ENCODE measurements at regions not wholly inside any gene's neighbourhood (a gene's known extent, or its start where the extent isn't known, plus 50 kb on each side); places are given as distances from the start of the nearest gene placed in this dataset.
A peak's percentile ranks its signal among the peaks of the same experiment; 100 is the strongest.

- Histone ChIP-seq H3K9me3 (no peaks in the 10 kb centered on the region), H3K4me1 (peaks cover 7 to 11% of the 10 kb centered on the region in 2 donors), H3K4me3 (no peak overlapping the region), H3K36me3 (no peaks in the 10 kb centered on the region), H3K27me3 (no peaks in the 10 kb centered on the region), H3K27ac (peak overlapping the region; percentile 78 to 89)
- intact Hi-C loops (cut with DNase I; ENCODE audit: low total_unique reads), result no loop called here
- TF ChIP-seq POLR2A (IDR thresholded peaks at IDR 0.05), result no peak
- TF ChIP-seq CTCF (IDR thresholded peaks at IDR 0.05), result no peak
- no peak for DNase-seq
Measured at GRCh38 chr1:234961456-234962339, 166.9 kb downstream of the TOMM20 start.

GRCh38 chr1:234960722-234961455 lies 167.7 kb downstream of the TOMM20 start:
- Histone ChIP-seq H3K4me1 (peaks cover 7 to 11% of the 10 kb centered on the region in 2 donors), H3K9me3 (no peaks in the 10 kb centered on the region), H3K27ac (peak overlapping the region; percentile 78 to 89), H3K36me3 (no peaks in the 10 kb centered on the region), H3K27me3 (no peaks in the 10 kb centered on the region), H3K4me3 (no peak overlapping the region)
- DNase-seq, result no peak
- intact Hi-C loops (cut with DNase I; ENCODE audit: low total_unique reads), result no loop called here
- TF ChIP-seq CTCF (IDR thresholded peaks at IDR 0.05) (no peak), POLR2A (IDR thresholded peaks at IDR 0.05) (no peak)

GRCh38 chr1:234958706-234959657 lies 169.7 kb downstream of the TOMM20 start:
- peak overlapping the region; percentile 19 to 78 for H3K27ac ChIP-seq
- no peak for DNase-seq
- intact Hi-C loops (cut with DNase I; ENCODE audit: low total_unique reads), result no loop called here

GRCh38 chr1:234958066-234958705 lies 170.5 kb downstream of the TOMM20 start:
- Histone ChIP-seq H3K36me3 (no peaks in the 10 kb centered on the region), H3K9me3 (no peaks in the 10 kb centered on the region), H3K4me1 (peaks cover 2 to 11% of the 10 kb centered on the region in 2 donors), H3K27me3 (no peaks in the 10 kb centered on the region), H3K4me3 (no peak overlapping the region), H3K27ac (peak overlapping the region; percentile 52 to 68)
- intact Hi-C loops (cut with DNase I; ENCODE audit: low total_unique reads), result no loop called here
- TF ChIP-seq CTCF (IDR thresholded peaks at IDR 0.05) (no peak), POLR2A (IDR thresholded peaks at IDR 0.05) (no peak)
- DNase-seq, result no peak

More at GRCh38 chr1:234958706-234959657, 169.7 kb downstream of the TOMM20 start:
- TF ChIP-seq POLR2A (IDR thresholded peaks at IDR 0.05) (no peak), CTCF (IDR thresholded peaks at IDR 0.05) (no peak)
- H3K9me3 ChIP-seq, result no peaks in the 10 kb centered on the region
- H3K4me3 ChIP-seq, result no peak overlapping the region
- peaks cover 7 to 11% of the 10 kb centered on the region in 2 donors for H3K4me1 ChIP-seq
- no peaks in the 10 kb centered on the region for H3K27me3 ChIP-seq
- no peaks in the 10 kb centered on the region for H3K36me3 ChIP-seq

Measured in uterus (tissue), 3 donors.